ENCODE measurements at regions not wholly inside any gene's neighbourhood (a gene's known extent, or its start where the extent isn't known, plus 50 kb on each side); places are given as distances from the start of the nearest gene placed in this dataset.
A peak's percentile ranks its signal among the peaks of the same experiment; 100 is the strongest.
"Not testable (repeated sequence)": the region's sequence is repeated elsewhere in the genome, so short reads cannot be mapped to it uniquely, and the experiment has no call there.

- DNase-seq: no peak
Observed at GRCh38 chrX:74063426-74064155, 211.1 kb upstream of the XIST start.

- DNase-seq: no peak
Observed at GRCh38 chrX:74061879-74062278, 209.4 kb upstream of the XIST start.

- no peak for DNase-seq
Observed at GRCh38 chrX:74049126-74049525, 196.6 kb upstream of the XIST start.

GRCh38 chrX:74034066-74034465 lies 181.6 kb upstream of the XIST start:
- not testable (repeated sequence) for DNase-seq

- not testable (repeated sequence) for DNase-seq
Observed at GRCh38 chrX:74031527-74031926, 179.0 kb upstream of the XIST start.

GRCh38 chrX:74030766-74031165 lies 178.3 kb upstream of the XIST start:
- DNase-seq: not testable (repeated sequence)

- DNase-seq: not testable (repeated sequence)
Observed at GRCh38 chrX:74025145-74025544, 172.6 kb upstream of the XIST start.

GRCh38 chrX:74023203-74023602 lies 170.7 kb upstream of the XIST start:
- DNase-seq: no peak

GRCh38 chrX:74018253-74018652 lies 165.7 kb upstream of the XIST start:
- DNase-seq: no peak

GRCh38 chrX:74015379-74016019 lies 163.0 kb upstream of the XIST start:
- DNase-seq: peak; percentile 55

GRCh38 chrX:74009041-74009440 lies 156.5 kb upstream of the XIST start:
- no peak for DNase-seq

- DNase-seq: no peak
Observed at GRCh38 chrX:73992019-73992418, 139.5 kb upstream of the XIST start.

- no peak for DNase-seq
Observed at GRCh38 chrX:73987166-73987565, 134.7 kb upstream of the XIST start.

GRCh38 chrX:73979551-73980131 lies 127.1 kb upstream of the XIST start:
- DNase-seq: no peak

GRCh38 chrX:73977542-73978169 lies 125.1 kb upstream of the XIST start:
- DNase-seq: no peak

GRCh38 chrX:73967461-73967860 lies 114.9 kb upstream of the XIST start:
- not testable (repeated sequence) for DNase-seq

- no peak for DNase-seq
Observed at GRCh38 chrX:73965833-73966232, 113.3 kb upstream of the XIST start.

- DNase-seq: no peak
Observed at GRCh38 chrX:73964579-73964978, 112.1 kb upstream of the XIST start.

GRCh38 chrX:73963682-73964081 lies 111.2 kb upstream of the XIST start:
- DNase-seq: no peak

- no peak for DNase-seq
Observed at GRCh38 chrX:73962948-73963347, 110.4 kb upstream of the XIST start.

- DNase-seq: not testable (repeated sequence)
Observed at GRCh38 chrX:73961867-73962266, 109.4 kb upstream of the XIST start.

GRCh38 chrX:73944563-73944908 lies 92.0 kb upstream of the XIST start:
- no peak for DNase-seq

GRCh38 chrX:73943693-73944562 lies 91.4 kb upstream of the XIST start:
- DNase-seq: peak; percentile 80
